GM18861 (cell line): ENCODE measurements at regions not wholly inside any gene's neighbourhood (a gene's known extent, or its start where the extent isn't known, plus 50 kb on each side); places are given as distances from the start of the nearest gene placed in this dataset.

Source experiments
- ATAC-seq: cut with Tn5 transposase; IDR thresholded peaks from one replicate; pipeline ENCODE4 v1.9.1; 2021; ENCODE audit not compliant: unreplicated experiment

DNA sequence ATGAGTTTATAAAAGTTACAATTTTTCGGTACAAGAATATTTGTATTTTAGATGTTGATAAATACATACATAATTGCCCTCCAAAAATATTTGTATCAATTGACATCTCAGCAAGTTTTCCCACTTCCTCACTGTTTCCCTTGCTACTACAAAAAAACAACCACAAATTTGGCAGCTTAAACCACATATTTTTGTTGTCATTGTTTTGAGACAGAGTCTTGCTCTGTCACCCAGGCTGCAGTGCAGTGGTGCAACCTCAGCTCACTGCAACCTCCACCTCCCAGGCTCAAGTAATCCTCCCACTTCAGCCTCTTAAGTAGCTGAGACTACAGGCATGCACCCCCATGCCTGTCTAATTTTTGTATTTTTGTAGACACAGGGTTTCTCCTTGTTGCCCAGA is 162.8 kb upstream of the RARB start:
- no peak for ATAC-seq

DNA sequence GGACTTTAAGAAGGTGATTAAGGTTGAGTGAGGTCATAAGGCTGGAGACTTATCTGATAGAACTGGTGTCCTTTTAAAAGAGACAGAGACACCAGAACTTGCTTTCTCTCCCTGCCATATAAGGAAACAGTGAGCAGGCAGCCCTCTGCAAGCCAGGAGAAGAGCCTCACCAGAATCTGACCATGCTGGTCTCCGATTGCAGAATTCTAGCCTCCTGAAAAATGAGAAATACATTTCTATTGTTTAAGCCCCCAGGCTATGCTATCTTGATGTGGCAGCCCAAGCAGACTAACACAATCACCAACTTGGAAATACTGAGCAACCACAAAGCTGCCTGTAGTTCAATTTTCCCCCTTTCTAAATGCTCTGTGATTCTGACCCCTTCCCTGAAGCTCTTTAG is 161.4 kb upstream of the RARB start:
- ATAC-seq, result no peak

DNA sequence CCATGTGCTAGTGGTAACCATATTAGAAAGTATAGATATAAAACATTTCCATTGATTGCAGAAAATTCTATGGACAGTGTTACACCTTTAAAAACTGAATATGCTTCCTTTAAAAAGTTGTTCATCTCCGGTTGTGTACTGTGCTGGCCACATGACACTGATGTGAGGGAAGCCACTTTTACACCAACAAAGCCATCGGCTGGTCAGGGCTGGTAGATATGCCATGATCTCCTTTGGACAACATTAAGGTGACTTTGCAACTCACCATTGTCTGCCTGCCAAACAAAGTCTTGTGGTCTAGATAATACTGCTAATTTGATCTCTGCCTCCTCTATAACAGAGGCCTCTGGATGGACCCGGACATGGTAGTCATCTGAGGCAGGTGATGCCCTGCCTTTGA is 156.0 kb upstream of the RARB start:
- ATAC-seq, result no peak

DNA sequence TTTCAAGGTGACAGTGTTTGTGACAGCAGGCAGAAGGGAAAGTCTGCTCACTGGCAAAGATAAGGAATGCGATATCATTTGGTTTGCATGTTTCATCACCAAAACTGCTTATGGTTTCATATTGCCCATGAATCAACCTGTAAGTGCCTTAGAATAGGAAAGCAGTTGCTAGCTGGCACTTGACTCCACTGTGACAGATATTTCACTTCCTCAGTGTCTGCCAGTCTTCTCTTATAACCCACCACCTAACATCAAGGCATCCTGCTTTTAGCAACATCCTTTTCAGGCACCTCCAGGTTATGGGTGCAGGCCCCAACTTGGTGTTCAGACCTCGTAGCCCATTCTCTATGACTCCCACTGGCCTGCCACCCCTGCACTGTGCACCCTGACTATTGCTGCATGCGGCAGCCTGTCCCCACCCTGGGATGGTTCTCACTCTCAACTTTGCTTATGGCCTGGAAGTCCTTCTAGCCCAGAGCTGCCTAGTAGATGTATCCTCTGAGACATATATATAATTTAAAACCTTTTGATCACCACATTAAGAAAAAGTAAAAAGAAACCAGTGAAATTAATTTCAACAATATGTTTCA is 154.4 kb upstream of the RARB start:
- ATAC-seq, result no peak

DNA sequence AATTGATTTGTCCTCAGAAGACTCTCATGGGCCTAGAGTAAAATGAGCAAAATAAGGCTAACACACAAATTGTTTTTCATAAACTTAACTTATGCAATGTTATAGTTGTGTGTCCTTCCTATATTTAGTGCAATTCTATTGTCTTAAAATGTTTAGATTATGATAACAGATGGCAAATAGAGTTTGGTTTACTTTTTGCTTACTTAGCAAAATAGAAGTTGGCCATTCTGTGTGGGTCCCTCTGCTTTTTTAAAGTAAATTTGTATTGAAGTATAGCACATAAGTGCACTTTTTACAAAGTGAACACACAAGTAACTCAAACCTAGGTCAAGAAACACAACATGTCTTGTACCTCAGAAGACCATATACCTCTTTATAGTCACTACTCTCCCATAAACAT is 150.6 kb upstream of the RARB start:
- ATAC-seq, result no peak

DNA sequence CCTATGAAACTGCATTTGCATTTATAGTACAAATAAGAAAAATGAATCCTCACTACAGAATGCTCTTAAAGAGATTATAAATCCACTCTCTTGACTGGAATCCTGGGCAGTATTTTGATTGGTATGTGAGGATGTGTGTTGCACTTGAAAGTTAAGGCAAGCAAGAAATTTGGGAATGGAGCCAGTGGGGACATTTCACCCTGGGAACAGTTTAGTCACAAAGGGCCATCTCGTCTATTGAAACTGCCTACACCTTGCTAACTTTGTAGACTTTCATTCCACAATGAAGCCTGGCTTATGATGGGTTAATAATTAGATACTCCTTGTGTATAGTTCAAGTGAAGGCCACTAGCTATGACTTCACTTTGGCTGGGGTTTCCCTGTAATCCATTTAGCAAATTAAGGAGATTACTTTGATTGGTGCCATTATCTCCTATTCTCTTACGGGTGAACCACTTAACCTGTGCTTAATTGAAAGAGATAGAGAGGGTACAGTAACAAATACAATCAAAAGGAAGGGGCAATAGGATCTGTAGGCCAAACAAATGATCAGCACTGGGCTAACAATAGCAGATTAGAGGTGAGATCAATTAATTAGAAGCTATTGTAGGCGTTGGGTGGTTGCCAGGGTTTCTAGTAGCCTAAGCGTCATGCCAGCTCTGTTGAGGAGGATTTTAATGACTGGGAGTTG is 146.9 kb upstream of the RARB start:
- ATAC-seq, result no peak

DNA sequence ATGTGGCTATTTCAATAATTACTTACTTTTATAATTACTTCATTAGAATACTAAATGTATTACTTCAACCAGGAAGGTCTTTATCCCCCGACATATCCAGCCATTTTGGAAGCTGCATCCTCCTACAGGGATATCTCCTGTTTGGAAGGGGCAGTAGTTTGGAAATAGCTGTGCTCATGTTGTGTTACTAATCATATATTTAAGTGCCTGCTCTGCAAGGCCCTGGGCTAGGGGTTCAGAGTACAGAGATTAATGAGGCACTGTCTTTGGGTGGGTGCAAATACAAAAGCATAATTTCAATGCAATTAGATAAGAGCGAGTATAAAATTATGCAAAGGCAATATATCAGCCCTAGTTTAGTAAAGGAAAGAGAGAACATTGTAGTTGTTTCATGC is 146.3 kb upstream of the RARB start:
- ATAC-seq, result no peak

DNA sequence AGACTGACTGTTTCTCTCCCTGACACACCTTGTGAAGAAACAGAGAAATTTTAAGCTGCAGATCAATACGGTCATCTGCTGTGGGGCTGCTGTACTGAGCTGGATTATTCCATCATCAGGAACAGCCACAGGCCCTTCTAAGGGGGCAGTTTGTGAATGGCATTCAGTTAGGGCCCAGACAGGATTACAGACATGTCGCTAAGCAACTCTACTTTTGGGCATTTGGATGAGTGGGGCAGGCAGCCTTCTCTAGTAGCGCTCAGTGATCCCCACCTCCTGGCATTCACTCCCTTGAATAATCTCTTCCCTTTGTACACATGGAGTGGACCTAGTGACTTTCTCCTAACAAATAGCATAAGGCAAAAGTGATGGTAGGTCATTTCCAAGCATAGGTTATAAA is 144.4 kb upstream of the RARB start:
- no peak for ATAC-seq

DNA sequence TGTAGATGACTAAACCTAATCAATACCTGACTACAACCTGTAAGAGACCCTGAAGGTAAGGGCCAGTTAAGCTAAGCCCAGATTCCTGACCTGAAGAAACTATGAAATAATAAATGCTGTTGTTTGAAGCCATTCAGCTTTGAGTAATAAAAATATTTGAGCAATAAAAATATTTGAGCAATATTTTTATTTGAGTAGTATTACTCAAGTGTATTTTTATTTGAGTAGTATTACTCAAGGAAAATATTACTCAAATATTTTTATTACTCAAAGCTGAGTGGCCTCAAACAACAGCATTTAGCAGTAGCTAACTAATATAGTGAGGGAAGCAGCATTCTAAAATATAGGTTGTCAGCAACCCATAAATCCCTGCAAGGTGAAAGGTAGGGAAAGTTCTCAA is 143.8 kb upstream of the RARB start:
- no peak for ATAC-seq

DNA sequence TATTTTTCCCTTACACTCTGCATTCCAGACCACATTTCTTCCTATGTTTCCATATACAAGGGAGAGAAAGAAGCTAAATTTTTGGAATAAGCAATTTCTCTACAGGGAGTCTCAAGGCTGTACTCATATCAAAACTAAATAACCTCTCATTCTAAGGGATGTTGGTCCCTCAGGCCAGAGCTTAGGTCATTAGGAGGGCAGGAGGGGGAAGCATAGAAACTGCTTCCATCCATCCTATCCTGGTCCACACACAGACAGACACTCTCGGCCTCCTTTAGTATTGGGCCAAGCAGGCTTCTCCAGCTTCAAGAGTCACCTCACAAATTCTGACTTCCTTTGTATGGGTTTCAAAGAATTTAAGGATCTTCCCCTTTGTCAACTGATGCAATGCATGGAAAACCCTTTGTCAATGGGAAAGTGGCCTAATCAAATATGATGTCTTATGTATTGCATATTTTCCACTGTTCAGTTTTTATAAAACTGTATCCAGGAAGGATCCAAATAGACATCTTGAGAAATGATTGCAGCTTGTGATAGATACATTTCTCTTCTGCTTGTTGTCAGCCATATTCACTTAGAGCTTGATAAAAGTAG is 140.7 kb upstream of the RARB start:
- no peak for ATAC-seq

DNA sequence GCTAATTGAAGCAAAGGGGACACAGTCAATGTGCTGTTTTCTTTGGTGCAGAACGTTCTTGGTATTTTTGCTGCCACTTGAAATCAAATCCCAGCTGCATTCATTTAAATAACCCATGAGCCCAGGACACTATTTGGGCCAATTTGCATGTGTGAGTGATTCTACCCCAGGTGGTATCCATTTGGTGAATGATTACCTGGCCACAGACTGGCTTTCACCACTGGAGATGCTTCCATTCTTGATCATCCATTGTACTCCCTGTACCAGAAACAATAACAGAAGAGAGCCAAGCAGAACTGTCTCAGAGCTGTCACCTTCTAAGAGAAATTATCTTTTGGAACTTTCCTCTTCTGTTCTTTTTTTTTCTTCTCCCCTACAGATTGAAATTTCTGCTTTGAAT is 139.7 kb upstream of the RARB start:
- ATAC-seq, result no peak

DNA sequence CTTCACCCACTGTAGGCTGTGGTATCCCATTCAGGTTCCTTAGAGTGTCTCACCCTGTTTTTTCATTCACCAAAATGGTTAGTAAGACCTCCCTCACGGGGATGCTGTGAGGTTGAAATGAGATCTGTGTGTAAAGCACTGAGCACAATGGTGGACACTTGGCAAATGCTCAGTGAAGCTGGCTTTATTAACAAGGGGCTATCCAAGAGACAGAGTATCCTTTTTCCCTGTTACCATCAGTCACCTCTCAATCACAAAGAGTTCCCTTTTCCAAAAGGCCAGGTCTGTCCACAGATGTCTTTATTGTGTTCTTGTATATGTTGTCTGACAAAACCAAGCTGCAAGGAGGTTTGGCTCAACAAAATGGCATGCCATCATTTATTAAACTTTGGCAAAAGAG is 138.9 kb upstream of the RARB start:
- no peak for ATAC-seq

DNA sequence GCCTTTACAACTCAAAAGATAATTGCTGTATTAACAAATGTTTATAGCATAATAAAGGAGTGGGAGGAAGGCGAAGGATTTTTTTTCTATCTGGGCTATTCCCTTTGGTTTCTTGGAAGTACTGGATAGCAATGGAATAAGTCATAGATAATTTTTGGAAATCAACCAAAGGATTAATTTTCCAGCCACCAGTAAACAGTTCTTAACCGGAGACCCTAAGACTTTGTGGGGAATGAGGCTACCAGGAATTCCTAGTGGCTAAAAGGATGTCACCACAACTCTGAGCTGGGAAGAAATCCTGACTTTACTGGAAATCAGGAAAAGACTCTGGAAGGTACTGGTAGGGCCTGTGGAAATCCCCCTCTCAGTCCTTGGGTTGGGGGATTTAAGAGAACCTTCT is 138.4 kb upstream of the RARB start:
- ATAC-seq, result no peak

DNA sequence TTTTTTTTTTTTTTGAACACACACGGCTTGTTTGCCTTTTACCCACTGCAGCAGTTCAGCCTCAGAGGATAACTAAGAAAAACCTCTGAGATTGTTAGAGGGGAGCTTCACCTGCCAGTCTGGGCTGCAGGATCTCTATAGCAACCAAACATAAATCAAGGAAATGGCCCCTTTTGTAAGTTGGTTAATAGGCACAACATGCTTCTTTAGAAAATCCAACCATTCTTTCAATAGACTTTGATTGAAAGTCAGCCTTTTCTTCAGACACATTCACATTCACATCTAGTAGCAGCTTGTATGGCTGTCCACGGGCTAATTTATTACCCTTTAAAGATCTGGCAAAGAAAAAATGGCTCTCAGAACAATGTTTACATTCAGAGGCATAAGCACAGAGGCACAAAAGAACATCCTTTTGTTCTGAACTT is 136.6 kb upstream of the RARB start:
- ATAC-seq, result no peak

DNA sequence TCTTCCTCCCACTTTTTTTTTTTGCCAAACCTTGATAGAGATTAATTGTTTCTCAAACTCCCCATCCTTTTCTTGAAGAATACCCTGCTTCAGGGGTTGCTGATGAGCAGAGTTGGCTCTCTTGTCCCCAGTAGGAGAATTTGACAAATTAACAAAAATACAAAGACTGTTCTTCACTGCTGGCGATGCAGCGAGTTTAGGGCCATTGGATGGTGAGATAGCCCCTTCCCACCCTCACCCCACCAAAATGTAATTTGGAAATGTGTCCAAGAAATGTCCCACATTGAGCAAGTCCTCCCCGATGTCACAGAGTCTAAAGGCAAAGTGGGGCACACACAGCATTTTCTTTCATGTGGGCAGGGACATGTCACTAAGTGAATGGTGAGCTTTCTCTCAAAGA is 136.0 kb upstream of the RARB start:
- no peak for ATAC-seq

DNA sequence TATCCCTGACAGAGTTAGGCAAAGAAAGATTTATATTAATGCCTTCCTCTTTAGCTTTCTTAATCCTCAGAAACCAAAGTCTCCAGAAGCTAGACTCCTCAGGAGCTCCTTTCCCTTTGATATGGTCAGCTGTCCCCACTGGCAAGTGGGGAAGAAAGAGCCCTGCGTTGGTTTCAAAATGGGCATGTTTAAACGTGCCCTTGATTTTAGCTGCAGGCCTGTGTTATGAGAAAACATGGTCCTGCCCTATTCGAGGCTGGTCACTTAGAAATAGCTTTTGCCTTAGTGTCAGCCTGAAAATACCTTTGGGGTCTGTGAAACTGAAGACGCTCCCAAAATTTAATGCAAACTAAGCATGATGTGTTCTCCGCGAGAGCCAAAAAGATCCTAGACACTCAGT is 135.5 kb upstream of the RARB start:
- no peak for ATAC-seq

DNA sequence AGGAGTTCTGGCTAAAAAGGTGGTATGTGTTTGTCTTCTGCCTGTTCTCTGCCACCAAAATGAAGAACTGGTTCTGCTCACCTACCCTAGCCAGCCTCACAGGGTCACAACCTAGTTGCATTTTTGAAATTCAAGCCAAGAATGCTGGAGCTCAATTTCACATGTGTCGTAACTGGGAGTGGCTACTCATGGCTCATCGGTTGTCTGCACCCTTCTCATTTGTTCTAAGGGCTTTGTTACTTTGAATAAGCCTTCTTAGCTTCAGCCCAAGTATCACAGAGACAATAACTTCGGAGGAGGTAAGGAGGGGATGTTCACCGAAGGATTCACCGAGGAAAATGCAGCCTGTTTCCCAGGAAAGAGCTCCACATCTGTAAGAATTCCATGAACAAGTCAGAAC is 134.3 kb upstream of the RARB start:
- no peak for ATAC-seq

DNA sequence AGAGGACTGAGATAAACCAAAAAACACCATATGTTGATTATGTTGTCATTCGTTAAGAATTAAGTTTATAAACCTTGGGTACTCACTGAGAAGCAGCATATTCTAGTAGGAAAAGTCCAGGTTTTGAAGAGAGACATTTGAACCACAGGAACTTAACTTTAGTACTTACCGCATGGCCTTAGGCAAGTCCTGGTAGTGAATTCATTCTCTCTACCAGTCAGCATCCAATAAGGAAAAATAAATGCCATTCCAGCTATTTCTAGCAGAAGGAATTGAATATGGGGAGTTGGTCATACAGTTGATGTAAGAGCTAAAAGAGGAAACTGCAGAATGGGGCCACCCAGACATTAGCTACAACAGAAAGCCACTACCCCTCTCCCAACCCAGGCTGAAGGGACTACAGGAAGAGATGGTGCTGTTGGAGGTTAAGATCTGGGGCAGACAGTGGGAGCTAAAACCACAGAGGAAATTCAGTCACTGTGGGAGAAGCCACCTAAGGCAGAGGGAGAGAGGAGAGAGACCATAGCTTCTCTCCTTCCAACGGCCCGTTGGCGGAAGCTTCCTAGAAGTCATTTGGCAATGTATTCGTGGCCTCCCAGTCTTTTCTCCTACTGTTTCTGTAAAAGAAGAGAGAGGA is 133.8 kb upstream of the RARB start:
- ATAC-seq, result no peak

DNA sequence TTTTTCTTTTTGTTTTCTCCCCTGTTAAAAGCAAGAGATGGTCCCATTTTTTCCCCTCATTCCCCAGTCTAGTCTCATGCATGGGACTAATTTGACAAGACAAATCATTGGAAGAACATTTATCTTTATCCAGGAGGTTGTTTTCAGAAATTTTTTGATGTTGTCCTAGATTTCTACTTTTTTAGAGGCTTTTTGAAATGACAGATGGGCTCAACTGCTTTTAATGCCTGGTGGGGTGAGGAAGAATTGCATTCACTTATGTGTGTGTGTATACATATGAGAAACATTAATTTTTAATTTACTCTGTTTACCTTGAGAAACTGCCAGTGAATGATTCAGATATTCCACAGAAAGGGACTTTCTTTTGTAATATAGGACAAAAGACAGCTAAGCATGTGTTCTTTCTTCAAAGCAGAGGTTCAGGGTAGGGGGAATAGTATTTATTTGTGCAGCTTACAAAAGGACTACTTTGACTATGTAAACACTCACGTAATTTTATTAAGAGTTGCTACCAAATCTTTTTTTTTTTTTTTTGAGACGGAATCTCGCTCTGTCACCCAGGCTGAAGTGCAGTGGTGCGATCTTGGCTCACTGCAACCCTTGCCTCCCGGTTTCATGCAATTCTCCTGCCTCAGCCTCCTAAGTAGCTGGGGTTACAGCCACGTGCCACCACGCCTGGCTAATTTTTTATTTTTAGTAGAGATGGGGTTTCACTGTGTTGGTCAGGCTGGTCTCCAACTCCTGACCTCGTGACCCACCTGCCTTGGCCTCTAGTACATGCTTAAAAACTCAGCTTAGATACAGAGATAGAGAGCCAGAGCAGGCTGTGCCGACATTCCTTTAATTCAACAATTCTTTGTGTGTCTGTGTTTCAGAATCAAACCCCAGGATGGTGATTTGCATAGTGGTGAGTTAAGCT is 130.1 kb upstream of the RARB start:
- no peak for ATAC-seq

DNA sequence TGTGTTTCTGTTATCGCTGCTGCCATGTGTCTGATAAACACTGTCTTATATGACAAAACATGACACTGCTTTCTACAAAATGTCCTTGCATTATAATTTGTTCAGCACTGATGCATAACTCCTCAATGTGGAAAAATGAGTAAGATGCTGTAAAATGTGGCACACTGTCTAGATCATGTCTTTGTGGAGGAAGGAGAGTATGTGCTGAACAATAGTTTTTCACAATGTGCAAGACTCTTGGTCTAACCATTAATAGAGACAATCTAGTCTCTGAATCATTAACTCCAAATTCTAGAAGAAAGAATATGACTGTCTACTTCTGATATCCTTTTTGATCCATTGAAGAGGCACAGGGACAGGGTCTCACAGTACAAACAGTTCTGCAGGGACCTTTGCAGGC is 127.9 kb upstream of the RARB start:
- no peak for ATAC-seq

DNA sequence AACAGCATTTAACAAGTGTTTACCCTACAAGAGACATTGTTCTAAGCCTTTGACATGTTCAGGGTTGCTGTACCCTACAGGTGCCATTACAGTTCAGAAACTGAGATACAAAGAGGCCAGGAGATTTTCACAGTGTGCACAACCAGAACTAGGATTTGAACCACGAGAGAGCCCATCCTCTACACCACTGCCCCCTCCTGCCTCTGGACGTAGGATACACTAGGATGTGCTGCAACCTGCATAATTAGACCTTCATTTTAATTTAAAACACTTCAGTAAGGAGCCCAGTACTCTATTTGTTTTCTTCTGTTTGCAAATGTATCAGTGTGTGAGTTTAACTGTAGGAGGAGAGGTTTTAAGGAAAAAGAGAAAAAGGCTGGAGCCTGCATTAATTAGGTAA is 123.1 kb upstream of the RARB start:
- ATAC-seq, result no peak
